HG03196 (cell line): ENCODE measurements at regions not wholly inside any gene's neighbourhood (a gene's known extent, or its start where the extent isn't known, plus 50 kb on each side); places are given as distances from the start of the nearest gene placed in this dataset.

Experiments used
- ATAC-seq: cut with Tn5 transposase; IDR thresholded peaks from one replicate; pipeline ENCODE4 v1.9.1; 2021; ENCODE audit not compliant: unreplicated experiment

DNA sequence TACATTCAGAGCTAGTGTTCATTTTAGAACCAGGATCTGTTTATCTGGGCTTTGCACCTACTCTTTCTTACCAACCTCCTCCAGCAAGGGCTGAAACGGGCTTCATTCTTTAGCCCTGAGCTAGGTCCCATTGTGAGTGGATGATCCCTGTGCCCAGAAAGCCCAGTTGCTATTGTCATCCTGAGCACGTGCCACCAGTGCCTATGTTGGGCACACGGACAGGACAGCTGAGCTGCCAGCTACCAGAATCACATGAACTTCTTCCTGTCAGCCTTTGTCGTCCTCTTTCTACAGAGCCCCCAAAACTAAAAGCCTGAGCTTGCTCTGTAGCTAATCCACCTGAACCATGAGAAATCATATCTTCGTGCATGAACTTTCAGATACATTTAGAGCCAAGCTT, 74.4 kb upstream of the NTM start:
- ATAC-seq = no peak

DNA sequence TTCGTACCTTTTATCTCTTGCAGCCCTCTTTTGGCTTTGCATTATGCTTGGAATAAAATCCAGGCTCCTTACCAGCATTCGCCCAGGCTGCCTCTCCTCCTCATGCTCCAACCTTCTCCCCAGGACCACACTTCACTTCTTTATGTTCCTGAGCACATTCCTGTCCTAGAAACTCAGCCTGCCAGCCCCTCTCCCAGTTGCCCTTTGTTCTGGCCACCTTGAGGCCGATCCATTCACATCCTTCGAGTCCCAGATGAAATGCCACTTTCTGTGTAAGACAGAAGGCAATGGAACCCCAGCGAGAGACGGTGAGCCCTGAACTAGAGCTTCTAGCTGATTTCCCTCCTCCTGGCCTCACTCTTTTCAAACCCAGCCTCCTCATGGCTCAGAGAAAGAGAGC, 73.0 kb upstream of the NTM start:
- no peak for ATAC-seq

GRCh38 chr11:131299598-131300438, 70.6 kb upstream of the NTM start:
- ATAC-seq = no peak

GRCh38 chr11:131300439-131300717, 70.0 kb upstream of the NTM start:
- no peak for ATAC-seq

GRCh38 chr11:131301306-131301705, 69.1 kb upstream of the NTM start:
- no peak for ATAC-seq

DNA sequence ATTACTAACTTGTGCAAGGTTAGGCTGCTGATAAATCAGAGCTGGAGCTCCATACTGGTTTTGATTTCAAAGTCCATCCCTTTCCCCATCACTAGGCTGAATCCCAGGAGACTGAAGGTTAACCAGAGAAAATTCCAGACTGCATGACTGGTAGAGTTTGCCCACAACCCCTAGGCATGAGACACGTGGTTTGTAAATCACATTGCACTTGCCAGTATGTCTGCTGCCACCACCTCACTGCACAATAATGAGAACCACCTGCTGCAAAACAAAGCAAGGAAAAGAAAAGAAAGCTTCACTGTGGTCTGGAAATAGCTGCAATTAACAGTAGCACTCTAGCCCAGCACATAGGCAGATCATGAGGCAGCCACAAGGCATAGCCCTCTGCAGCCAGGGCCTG, 67.6 kb upstream of the NTM start:
- ATAC-seq = no peak

DNA sequence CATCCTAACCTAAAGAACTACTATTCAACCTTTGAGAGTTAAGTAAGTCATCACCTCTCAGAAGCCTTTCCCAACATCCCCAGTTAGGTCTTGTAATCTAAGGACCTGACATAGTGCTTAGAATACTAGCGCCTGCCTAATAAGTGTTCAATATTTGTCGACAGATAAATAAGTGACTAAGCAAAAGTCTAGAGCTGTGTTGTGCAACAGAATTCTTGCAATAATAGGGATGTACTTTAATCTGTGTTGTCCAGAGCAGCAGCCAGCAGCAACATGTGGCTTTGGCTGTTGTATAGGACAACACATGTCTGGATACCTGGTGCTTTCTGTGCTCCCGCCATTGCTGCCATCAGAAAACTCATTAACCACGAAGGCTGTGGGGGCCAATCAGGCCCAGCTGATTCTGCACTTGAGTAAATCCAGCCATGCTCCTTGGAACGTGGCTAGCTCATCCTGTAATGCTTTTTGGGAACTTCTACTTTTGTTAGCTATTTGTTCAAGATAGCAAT, 66.8 kb upstream of the NTM start:
- no peak for ATAC-seq

DNA sequence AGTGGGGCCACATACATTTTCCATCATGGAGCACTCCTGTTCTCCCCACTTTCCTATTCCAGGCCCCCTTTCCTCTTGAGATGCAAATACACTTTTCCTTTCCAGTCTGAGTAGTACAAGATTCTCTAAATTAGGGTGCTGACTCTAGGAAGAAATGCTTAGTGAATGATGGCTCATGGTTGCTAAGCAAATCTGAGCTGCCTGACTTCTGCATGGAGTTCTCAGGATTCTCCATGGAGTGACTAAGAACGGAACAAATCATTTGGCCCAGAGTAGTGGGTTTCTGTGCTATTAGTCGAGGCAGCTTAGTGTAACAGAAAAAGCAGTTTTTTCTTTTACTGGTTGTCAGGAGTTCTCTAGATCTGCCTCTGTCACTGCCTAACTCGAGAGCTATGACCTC, 65.4 kb upstream of the NTM start:
- no peak for ATAC-seq

DNA sequence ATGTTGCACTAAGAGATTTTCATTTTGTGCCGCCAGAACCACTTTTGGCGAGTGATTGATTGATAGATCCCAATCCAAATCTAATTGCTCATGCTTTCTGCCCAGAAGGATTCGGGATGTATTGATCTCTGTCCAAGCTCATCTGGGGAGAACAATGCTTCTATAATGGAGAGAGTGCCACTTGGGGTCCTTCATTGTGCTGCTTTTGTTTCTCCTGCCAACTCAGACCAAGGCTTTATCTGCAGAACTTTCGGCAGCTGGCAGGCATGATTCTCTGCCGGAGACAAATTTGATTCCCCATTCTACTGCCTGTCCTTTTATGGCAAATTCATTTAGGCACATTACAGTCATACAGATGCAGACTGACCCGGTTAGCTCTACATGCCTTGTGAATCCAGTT, 62.9 kb upstream of the NTM start:
- ATAC-seq = no peak

GRCh38 chr11:131309776-131310175, 60.6 kb upstream of the NTM start:
- ATAC-seq = no peak

GRCh38 chr11:131311776-131312514, 58.5 kb upstream of the NTM start:
- ATAC-seq = no peak
